Ovary (tissue), 7 donors: ENCODE measurements at regions not wholly inside any gene's neighbourhood (a gene's known extent, or its start where the extent isn't known, plus 50 kb on each side); places are given as distances from the start of the nearest gene placed in this dataset.
A peak's percentile ranks its signal among the peaks of the same experiment; 100 is the strongest.

Experiments
- DNase-seq, 5 donors: peaks; one replicate each; pipeline ENCODE4 v3.0.0-alpha.2; 2019 to 2020
- H3K27ac ChIP-seq, 2 donors: fragments of 200-600 bp; one replicate each; pipeline versions ENCODE4 v1.5.1 to v1.8.0; 2019 to 2022
- H3K27me3 ChIP-seq: fragments of 200-600 bp; one replicate; pipeline ENCODE4 v1.8.0; 2022
- H3K36me3 ChIP-seq: fragments of 200-600 bp; sonication (generic); one replicate; pipeline ENCODE4 v1.5.1; 2019
- H3K4me1 ChIP-seq: one replicate; pipeline ENCODE4 v1.8.1; 2013; ENCODE audit warnings: mild to moderate bottlenecking, moderate library complexity; ENCODE audit not compliant: insufficient read depth
- H3K4me3 ChIP-seq: fragments of 200-600 bp; sonication (generic); one replicate; pipeline ENCODE4 v1.5.1; 2017
- H3K9me3 ChIP-seq, 2 donors: fragments of 200-600 bp in 1 of 2; sonication (generic) in 1 of 2; one replicate each; pipeline versions ENCODE4 v1.5.1 to v1.8.1; 2013 to 2019; ENCODE audit warnings: mild to moderate bottlenecking in 1 of 2, moderate library complexity in 1 of 2
- EP300 ChIP-seq: sonication (generic); formaldehyde crosslinking; IDR thresholded peaks from one replicate; pipeline ENCODE4 v1.6.1; 2017; ENCODE audit warnings: antibody characterized with exemption
- POLR2A ChIP-seq: fragments of 450-650 bp; IDR thresholded peaks from one replicate; pipeline ENCODE4 v1.6.1; 2017; ENCODE audit warnings: antibody characterized with exemption, mild to moderate bottlenecking, moderate library complexity
- WGBS, 3 donors: extraction: QIAGEN DNeasy Blood & Tissue Kit in 1 of 3; methylation state at CpG; one replicate each; pipeline versions ENCODE4 v1.1.5 to v1.1.7; 2013 to 2017; 5-methylcytosine and 5-hydroxymethylcytosine counted together
- intact Hi-C, 4 donors: fragments of 100-400 bp; cut with DNase I; formaldehyde crosslinking; loops; one replicate each; pipeline versions ENCODE4 v1.11.0 to v1.15.1; 2022 to 2023
- TF ChIP-seq, protein P1 (sequence below), 3 donors: fragments of 450-650 bp in 2 of 3; fragments of 200-600 bp in 1 of 3; IDR thresholded peaks; one replicate each; pipeline versions ENCODE4 v1.5.1 to v1.8.0; 2016 to 2022; ENCODE audit warnings: antibody characterized with exemption in 3 of 3, mild to moderate bottlenecking in 1 of 3
- donor health status: DM: no; HTN: no; CAD: no; lungs with moderate emphysema.
- donor health status: DM: no; HTN: no; CAD: no.
- donor health status: Bipolar disorder and iron deficiency.
- donor health status: DM: no; HTN: no; CAD: no.
- donor health status: DM: yes; HTN: yes; CAD: no.

DNA sequence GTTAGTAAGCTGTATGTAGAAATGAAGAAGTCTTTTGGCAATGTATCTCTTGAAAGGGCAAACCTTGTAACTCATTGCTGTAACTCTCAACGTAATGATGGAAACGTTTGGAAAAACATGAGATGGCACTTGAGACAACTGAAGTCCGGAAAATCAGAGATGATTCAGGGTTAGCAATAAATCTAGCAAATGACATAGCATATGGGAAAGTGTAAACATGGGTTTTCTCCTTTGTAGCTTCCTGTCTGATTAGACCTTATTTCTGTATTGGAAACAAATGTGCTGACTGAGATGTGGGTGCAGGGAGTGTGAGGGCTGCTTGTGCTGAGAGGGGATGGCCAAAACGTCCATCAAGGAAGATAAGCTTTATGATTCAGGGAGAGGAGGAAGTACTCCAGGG, 110.7 kb upstream of the FAM20A start:
- TF ChIP-seq POLR2A (no peak), EP300 (no peak)
- TF ChIP-seq, protein P1, sequence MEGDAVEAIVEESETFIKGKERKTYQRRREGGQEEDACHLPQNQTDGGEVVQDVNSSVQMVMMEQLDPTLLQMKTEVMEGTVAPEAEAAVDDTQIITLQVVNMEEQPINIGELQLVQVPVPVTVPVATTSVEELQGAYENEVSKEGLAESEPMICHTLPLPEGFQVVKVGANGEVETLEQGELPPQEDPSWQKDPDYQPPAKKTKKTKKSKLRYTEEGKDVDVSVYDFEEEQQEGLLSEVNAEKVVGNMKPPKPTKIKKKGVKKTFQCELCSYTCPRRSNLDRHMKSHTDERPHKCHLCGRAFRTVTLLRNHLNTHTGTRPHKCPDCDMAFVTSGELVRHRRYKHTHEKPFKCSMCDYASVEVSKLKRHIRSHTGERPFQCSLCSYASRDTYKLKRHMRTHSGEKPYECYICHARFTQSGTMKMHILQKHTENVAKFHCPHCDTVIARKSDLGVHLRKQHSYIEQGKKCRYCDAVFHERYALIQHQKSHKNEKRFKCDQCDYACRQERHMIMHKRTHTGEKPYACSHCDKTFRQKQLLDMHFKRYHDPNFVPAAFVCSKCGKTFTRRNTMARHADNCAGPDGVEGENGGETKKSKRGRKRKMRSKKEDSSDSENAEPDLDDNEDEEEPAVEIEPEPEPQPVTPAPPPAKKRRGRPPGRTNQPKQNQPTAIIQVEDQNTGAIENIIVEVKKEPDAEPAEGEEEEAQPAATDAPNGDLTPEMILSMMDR (IDR thresholded peaks at IDR 0.05), result no peak
- 24 to 41% (median 40%) methylated on average over 4 of the region's 4 CpGs for WGBS, 3 donors
- Histone ChIP-seq H3K9me3 (no peaks in the 10 kb centered on the region), H3K4me1 (peaks cover 3% of the 10 kb centered on the region), H3K27ac (no peak overlapping the region), H3K4me3 (no peak overlapping the region), H3K27me3 (no peaks in the 10 kb centered on the region), H3K36me3 (no peaks in the 10 kb centered on the region)
- intact Hi-C loops, result no loop called here
- no peak for DNase-seq

DNA sequence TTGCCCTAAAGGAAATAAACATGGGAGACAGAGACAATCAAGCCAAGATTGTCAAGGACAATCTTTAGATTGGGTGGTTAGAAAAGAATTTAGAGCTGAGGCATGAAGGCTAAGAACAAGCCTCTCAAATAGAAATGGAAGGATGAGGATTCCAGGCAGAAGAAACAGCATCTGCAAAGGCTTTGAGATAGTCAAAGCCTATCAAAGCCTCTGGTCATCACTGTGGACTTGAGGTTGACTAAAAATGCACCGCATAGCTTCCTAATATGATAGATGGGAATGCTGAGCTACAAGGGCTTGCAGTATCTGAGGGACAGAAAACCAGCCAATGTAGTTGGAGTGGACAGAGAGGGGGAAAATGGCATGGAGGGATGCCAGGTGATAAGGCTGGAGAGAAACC, 109.8 kb upstream of the FAM20A start:
- intact Hi-C loops, result no loop called here
- TF ChIP-seq, protein P1 (IDR thresholded peaks at IDR 0.05), result no peak
- TF ChIP-seq POLR2A (no peak), EP300 (no peak)
- peaks cover 3% of the 10 kb centered on the region for H3K4me1 ChIP-seq
- no peaks in the 10 kb centered on the region for H3K9me3 ChIP-seq
- DNase-seq, result no peak
- H3K27me3 ChIP-seq, result no peaks in the 10 kb centered on the region
- H3K27ac ChIP-seq, result peak overlapping the region in 1 of 2 donors; percentile 11
- no peak overlapping the region for H3K4me3 ChIP-seq
- H3K36me3 ChIP-seq, result no peaks in the 10 kb centered on the region
- WGBS, 3 donors, result 65 to 96% (median 73%) methylated on average over 1 of the region's 1 CpG

DNA sequence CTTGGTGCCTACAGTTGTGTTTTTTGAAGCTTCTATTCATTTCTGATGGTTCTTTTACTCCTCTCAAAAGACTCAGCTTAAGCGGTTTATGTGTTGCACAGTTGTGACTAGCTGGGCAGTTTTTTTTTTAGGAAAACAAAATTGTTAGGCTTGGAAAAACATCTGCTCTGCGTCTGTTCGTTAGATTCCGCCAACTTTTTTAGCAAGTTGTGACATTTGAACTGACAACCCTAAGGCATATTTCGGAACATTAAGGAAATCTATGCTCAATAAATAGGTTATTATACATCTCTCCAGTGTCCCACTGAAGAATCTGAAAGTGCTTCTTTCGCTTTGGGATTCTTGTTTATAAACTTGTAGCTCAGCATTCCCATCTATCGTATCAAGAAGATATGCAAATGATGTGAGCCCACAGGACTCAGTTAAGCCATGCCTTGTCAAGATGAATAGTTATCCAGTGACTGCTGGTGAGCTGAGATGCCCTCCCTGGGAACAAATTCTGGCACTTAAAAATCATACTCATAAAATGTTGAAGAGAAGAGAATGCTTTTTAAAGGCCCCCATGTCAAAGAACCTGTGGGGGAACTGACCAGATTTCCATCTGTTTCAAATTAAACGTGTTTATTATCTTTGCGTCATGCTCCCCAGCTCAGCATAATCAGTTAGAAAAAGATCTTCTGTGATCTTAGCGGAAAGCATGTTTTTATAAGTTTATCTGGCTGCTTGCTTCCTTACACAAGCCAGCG, 109.0 kb upstream of the FAM20A start:
- Histone ChIP-seq H3K4me3 (peak overlapping the region; percentile 13), H3K36me3 (no peaks in the 10 kb centered on the region), H3K9me3 (no peaks in the 10 kb centered on the region), H3K4me1 (peaks cover 4% of the 10 kb centered on the region), H3K27ac (peak overlapping the region in 1 of 2 donors; percentile 11), H3K27me3 (no peaks in the 10 kb centered on the region)
- TF ChIP-seq EP300, result no peak
- TF ChIP-seq, protein P1 (IDR thresholded peaks at IDR 0.05), result no peak
- no peak for TF ChIP-seq POLR2A
- intact Hi-C loops, result no loop called here
- WGBS, 3 donors, result 9 to 23% (median 12%) methylated on average over 11 of the region's 11 CpGs
- DNase-seq, result no peak

DNA sequence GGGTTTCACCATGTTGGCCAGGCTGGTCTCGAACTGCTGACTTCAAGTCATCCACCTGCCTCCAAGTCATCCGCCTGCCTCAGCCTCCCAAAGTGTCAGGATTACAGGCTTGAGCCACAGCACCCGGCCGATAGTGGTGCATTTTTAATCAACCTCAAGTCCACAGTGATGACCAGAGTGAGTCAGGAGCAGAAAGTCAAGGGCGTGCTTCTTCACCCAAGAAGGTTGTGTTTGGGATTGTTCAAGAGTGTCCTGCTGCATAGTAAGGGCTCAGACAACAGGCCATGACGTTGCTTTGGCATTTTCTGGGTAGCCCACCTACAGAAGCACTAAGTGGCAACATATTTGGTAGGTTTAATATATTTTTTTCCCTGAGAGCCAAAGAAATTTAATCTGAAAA, 108.3 kb upstream of the FAM20A start:
- H3K27me3 ChIP-seq, result no peaks in the 10 kb centered on the region
- no peak overlapping the region for H3K4me3 ChIP-seq
- no peak for DNase-seq
- H3K9me3 ChIP-seq, result no peaks in the 10 kb centered on the region
- TF ChIP-seq POLR2A (no peak), EP300 (no peak)
- TF ChIP-seq, protein P1 (IDR thresholded peaks at IDR 0.05), result no peak
- no peak overlapping the region for H3K27ac ChIP-seq
- intact Hi-C loops, result no loop called here
- H3K36me3 ChIP-seq, result no peaks in the 10 kb centered on the region
- H3K4me1 ChIP-seq, result peaks cover 5% of the 10 kb centered on the region
- 86 to 90% (median 88%) methylated on average over 6 of the region's 6 CpGs for WGBS, 3 donors
